ENCODE measurements at regions not wholly inside any gene's neighbourhood (a gene's known extent, or its start where the extent isn't known, plus 50 kb on each side); places are given as distances from the start of the nearest gene placed in this dataset.

- no peak for DNase-seq
Measured at GRCh38 chr15:47437491-47437890, 279.8 kb upstream of the SEMA6D start.

- no peak for DNase-seq
Measured at GRCh38 chr15:47439146-47440111, 277.9 kb upstream of the SEMA6D start.

GRCh38 chr15:47442371-47442770 is 274.9 kb upstream of the SEMA6D start:
- no peak for DNase-seq

GRCh38 chr15:47443839-47444238 is 273.5 kb upstream of the SEMA6D start:
- no peak for DNase-seq

GRCh38 chr15:47445723-47446392 is 271.4 kb upstream of the SEMA6D start:
- no peak for DNase-seq

GRCh38 chr15:47460795-47461573 is 256.3 kb upstream of the SEMA6D start:
- no peak for DNase-seq

GRCh38 chr15:47461652-47462141 is 255.6 kb upstream of the SEMA6D start:
- no peak for DNase-seq

GRCh38 chr15:47466357-47466756 is 250.9 kb upstream of the SEMA6D start:
- DNase-seq = no peak

- no peak for DNase-seq
Measured at GRCh38 chr15:47470983-47471382, 246.3 kb upstream of the SEMA6D start.

GRCh38 chr15:47473106-47473725 is 244.1 kb upstream of the SEMA6D start:
- no peak for DNase-seq

- DNase-seq = no peak
Measured at GRCh38 chr15:47473832-47474231, 243.5 kb upstream of the SEMA6D start.

GRCh38 chr15:47475336-47475735 is 242.0 kb upstream of the SEMA6D start:
- no peak for DNase-seq

- DNase-seq = no peak
Measured at GRCh38 chr15:47477341-47477740, 240.0 kb upstream of the SEMA6D start.

GRCh38 chr15:47484059-47484458 is 233.2 kb upstream of the SEMA6D start:
- DNase-seq = no peak

GRCh38 chr15:47484997-47485396 is 232.3 kb upstream of the SEMA6D start:
- DNase-seq = no peak

- DNase-seq = no peak
Measured at GRCh38 chr15:47485419-47485818, 231.9 kb upstream of the SEMA6D start.

- no peak for DNase-seq
Measured at GRCh38 chr15:47486040-47486439, 231.3 kb upstream of the SEMA6D start.

GRCh38 chr15:47492195-47492594 is 225.1 kb upstream of the SEMA6D start:
- no peak for DNase-seq

- no peak for DNase-seq
Measured at GRCh38 chr15:47493357-47494247, 223.7 kb upstream of the SEMA6D start.

- no peak for DNase-seq
Measured at GRCh38 chr15:47496343-47497185, 220.7 kb upstream of the SEMA6D start.

GRCh38 chr15:47500842-47501241 is 216.5 kb upstream of the SEMA6D start:
- no peak for DNase-seq
